SK-MEL-5 (cell line): ENCODE measurements at regions not wholly inside any gene's neighbourhood (a gene's known extent, or its start where the extent isn't known, plus 50 kb on each side); places are given as distances from the start of the nearest gene placed in this dataset.

ENCODE experiments used
- DNase-seq: peaks from one replicate; pipeline ENCODE4 v3.0.0-alpha.2; 2016; ENCODE audit warnings: low read depth, low spot score
- in situ Hi-C: cut with HindIII; loops from 2 replicates; pipeline ENCODE4 v1.10.0; 2016; ENCODE audit warnings: low sequenced_read_pairs, high pct_unique_total_duplicates, low pct_unique_long_range_greater_than_20kb

- no peak for DNase-seq
- in situ Hi-C loops = no loop called here
These were observed 412.0 kb upstream of the NR2F2 start for GRCh38 chr15:95918525-95918924.

GRCh38 chr15:95919460-95919859 lies 411.0 kb upstream of the NR2F2 start:
- no peak for DNase-seq
- in situ Hi-C loops = no loop called here

GRCh38 chr15:95921404-95921803 lies 409.1 kb upstream of the NR2F2 start:
- in situ Hi-C loops = no loop called here

GRCh38 chr15:95922431-95922830 lies 408.1 kb upstream of the NR2F2 start:
- in situ Hi-C loops = no loop called here
- DNase-seq = no peak

More at GRCh38 chr15:95921404-95921803, 409.1 kb upstream of the NR2F2 start:
- no peak for DNase-seq

GRCh38 chr15:95923792-95924191 lies 406.7 kb upstream of the NR2F2 start:
- DNase-seq = no peak
- in situ Hi-C loops = no loop called here

- in situ Hi-C loops = no loop called here
- DNase-seq = no peak
These were observed 401.7 kb upstream of the NR2F2 start for GRCh38 chr15:95928822-95929221.

- peak; percentile 39 for DNase-seq
- in situ Hi-C loops = no loop called here
These were observed 401.2 kb upstream of the NR2F2 start for GRCh38 chr15:95929232-95929846.

- in situ Hi-C loops = no loop called here
- no peak for DNase-seq
These were observed 399.7 kb upstream of the NR2F2 start for GRCh38 chr15:95930659-95931375.

GRCh38 chr15:95931619-95932018 lies 398.9 kb upstream of the NR2F2 start:
- no peak for DNase-seq
- in situ Hi-C loops = no loop called here

GRCh38 chr15:95932141-95932540 lies 398.4 kb upstream of the NR2F2 start:
- in situ Hi-C loops = no loop called here

GRCh38 chr15:95932676-95933075 lies 397.8 kb upstream of the NR2F2 start:
- in situ Hi-C loops = no loop called here
- no peak for DNase-seq

More at GRCh38 chr15:95932141-95932540, 398.4 kb upstream of the NR2F2 start:
- DNase-seq = no peak

GRCh38 chr15:95935852-95936251 lies 394.6 kb upstream of the NR2F2 start:
- in situ Hi-C loops = no loop called here
- no peak for DNase-seq

GRCh38 chr15:95937128-95937528 lies 393.4 kb upstream of the NR2F2 start:
- in situ Hi-C loops = no loop called here
- DNase-seq = no peak

- in situ Hi-C loops = no loop called here
- DNase-seq = no peak
These were observed 390.0 kb upstream of the NR2F2 start for GRCh38 chr15:95940431-95940985.

GRCh38 chr15:95944193-95944592 lies 386.3 kb upstream of the NR2F2 start:
- DNase-seq = no peak
- in situ Hi-C loops = no loop called here

GRCh38 chr15:95944661-95945255 lies 385.7 kb upstream of the NR2F2 start:
- in situ Hi-C loops = no loop called here
- no peak for DNase-seq

- in situ Hi-C loops = no loop called here
- no peak for DNase-seq
These were observed 384.3 kb upstream of the NR2F2 start for GRCh38 chr15:95946241-95946640.

GRCh38 chr15:95946926-95947325 lies 383.6 kb upstream of the NR2F2 start:
- in situ Hi-C loops = no loop called here
- DNase-seq = no peak

GRCh38 chr15:95948411-95948810 lies 382.1 kb upstream of the NR2F2 start:
- in situ Hi-C loops = no loop called here
- no peak for DNase-seq
